Colonic mucosa (tissue), 4 donors: ENCODE measurements at regions not wholly inside any gene's neighbourhood (a gene's known extent, or its start where the extent isn't known, plus 50 kb on each side); places are given as distances from the start of the nearest gene placed in this dataset.
"Not testable (repeated sequence)": the region's sequence is repeated elsewhere in the genome, so short reads cannot be mapped to it uniquely, and the experiment has no call there.

ENCODE experiments used
- DNase-seq: peaks from one replicate; pipeline ENCODE4 v3.0.0-alpha.2; 2020
- H3K27ac ChIP-seq: fragments of 200-600 bp; one replicate; pipeline ENCODE4 v1.8.0; 2021
- H3K27me3 ChIP-seq: fragments of 200-600 bp; one replicate; pipeline ENCODE4 v1.8.0; 2021
- H3K36me3 ChIP-seq: fragments of 200-600 bp; one replicate; pipeline ENCODE4 v1.8.0; 2021
- H3K4me1 ChIP-seq: fragments of 200-600 bp; one replicate; pipeline ENCODE4 v1.8.0; 2021; ENCODE audit warnings: mild to moderate bottlenecking
- H3K4me3 ChIP-seq: fragments of 200-600 bp; one replicate; pipeline ENCODE4 v1.8.0; 2021
- H3K9ac ChIP-seq, 2 donors: one replicate each; pipeline ENCODE4 v1.7.0; 2013; ENCODE audit warnings: control low read depth in 2 of 2, low read depth in 2 of 2, low read length in 2 of 2
- H3K9me3 ChIP-seq: fragments of 200-600 bp; one replicate; pipeline ENCODE4 v1.8.0; 2021
- intact Hi-C: fragments of 100-400 bp; cut with DNase I; formaldehyde crosslinking; loops from one replicate; pipeline ENCODE4 v1.14.1; 2022
- TF ChIP-seq, protein P1 (sequence below): fragments of 200-600 bp; IDR thresholded peaks from one replicate; pipeline ENCODE4 v1.8.0; 2022; ENCODE audit warnings: antibody characterized with exemption, mild to moderate bottlenecking
- donor health status: healthy.
- donor health status: DM: no; HTN: no; CAD: no.
- donor health status: DM: no; HTN: no; CAD: no.

- H3K36me3 ChIP-seq: no peaks in the 10 kb centered on the region
- H3K9me3 ChIP-seq: no peaks in the 10 kb centered on the region
- H3K27me3 ChIP-seq: no peaks in the 10 kb centered on the region
- DNase-seq: no peak
- H3K4me1 ChIP-seq: no peaks in the 10 kb centered on the region
- intact Hi-C loops: no loop called here
- H3K27ac ChIP-seq: no peak overlapping the region
- H3K4me3 ChIP-seq: no peak overlapping the region
- TF ChIP-seq, protein P1, sequence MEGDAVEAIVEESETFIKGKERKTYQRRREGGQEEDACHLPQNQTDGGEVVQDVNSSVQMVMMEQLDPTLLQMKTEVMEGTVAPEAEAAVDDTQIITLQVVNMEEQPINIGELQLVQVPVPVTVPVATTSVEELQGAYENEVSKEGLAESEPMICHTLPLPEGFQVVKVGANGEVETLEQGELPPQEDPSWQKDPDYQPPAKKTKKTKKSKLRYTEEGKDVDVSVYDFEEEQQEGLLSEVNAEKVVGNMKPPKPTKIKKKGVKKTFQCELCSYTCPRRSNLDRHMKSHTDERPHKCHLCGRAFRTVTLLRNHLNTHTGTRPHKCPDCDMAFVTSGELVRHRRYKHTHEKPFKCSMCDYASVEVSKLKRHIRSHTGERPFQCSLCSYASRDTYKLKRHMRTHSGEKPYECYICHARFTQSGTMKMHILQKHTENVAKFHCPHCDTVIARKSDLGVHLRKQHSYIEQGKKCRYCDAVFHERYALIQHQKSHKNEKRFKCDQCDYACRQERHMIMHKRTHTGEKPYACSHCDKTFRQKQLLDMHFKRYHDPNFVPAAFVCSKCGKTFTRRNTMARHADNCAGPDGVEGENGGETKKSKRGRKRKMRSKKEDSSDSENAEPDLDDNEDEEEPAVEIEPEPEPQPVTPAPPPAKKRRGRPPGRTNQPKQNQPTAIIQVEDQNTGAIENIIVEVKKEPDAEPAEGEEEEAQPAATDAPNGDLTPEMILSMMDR: no peak
- H3K9ac ChIP-seq: no peak overlapping the region
Observed at GRCh38 chr10:123221418-123221817, 67.2 kb downstream of the BUB3 start.

DNA sequence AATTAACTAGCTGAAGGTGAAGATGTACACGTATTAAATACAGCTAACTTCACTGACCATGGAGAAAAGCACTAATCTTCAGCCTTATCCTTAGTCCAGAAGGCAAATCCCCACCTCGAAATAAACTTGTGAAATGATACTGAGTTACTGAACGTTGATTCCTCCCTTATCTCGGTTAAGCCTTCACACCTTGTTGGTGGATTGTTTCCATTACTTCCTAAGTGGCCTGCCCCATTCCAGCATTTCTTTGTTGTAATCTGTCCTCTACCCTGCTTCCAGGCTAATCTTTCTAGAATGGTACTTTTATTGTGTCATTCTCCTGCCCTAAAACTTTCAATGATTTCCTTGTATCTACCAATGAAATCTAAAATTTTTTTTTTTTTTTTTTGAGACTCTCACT, 68.6 kb downstream of the BUB3 start:
- H3K27me3 ChIP-seq: no peaks in the 10 kb centered on the region
- no peak overlapping the region for H3K9ac ChIP-seq
- TF ChIP-seq, protein P1: no peak
- intact Hi-C loops: no loop called here
- no peak overlapping the region for H3K4me3 ChIP-seq
- H3K27ac ChIP-seq: no peak overlapping the region
- no peaks in the 10 kb centered on the region for H3K4me1 ChIP-seq
- no peaks in the 10 kb centered on the region for H3K36me3 ChIP-seq
- no peaks in the 10 kb centered on the region for H3K9me3 ChIP-seq
- no peak for DNase-seq

DNA sequence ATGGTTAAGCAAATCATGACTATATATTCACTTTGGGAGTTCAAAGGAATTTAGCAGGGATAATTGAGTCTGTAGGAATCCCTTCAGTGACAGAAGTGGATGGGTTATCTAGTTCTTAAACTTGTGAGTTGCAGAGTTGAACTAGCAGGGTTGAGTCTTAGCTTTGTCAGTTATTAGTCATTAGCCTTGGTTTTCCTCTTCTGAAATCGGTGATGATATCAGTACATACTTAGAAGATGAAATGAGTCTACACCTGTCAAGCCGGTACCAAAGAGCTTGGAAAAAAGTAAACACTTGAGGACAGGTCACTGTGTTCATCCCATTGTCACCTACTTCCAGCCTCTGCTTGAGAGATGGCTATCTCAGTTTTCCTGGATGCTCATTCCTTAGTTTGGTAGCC, 73.5 kb downstream of the BUB3 start:
- Histone ChIP-seq H3K4me3 (no peak overlapping the region), H3K9me3 (no peaks in the 10 kb centered on the region), H3K27me3 (no peaks in the 10 kb centered on the region), H3K36me3 (no peaks in the 10 kb centered on the region), H3K4me1 (no peaks in the 10 kb centered on the region), H3K27ac (no peak overlapping the region), H3K9ac (no peak overlapping the region)
- intact Hi-C loops: no loop called here
- no peak for DNase-seq
- TF ChIP-seq, protein P1: no peak

GRCh38 chr10:123229927-123230630, 75.9 kb downstream of the BUB3 start:
- Histone ChIP-seq H3K4me1 (no peaks in the 10 kb centered on the region), H3K36me3 (no peaks in the 10 kb centered on the region), H3K27me3 (no peaks in the 10 kb centered on the region), H3K9me3 (no peaks in the 10 kb centered on the region), H3K27ac (no peak overlapping the region), H3K9ac (no peak overlapping the region), H3K4me3 (no peak overlapping the region)
- intact Hi-C loops: no loop called here
- TF ChIP-seq, protein P1: no peak
- DNase-seq: no peak

DNA sequence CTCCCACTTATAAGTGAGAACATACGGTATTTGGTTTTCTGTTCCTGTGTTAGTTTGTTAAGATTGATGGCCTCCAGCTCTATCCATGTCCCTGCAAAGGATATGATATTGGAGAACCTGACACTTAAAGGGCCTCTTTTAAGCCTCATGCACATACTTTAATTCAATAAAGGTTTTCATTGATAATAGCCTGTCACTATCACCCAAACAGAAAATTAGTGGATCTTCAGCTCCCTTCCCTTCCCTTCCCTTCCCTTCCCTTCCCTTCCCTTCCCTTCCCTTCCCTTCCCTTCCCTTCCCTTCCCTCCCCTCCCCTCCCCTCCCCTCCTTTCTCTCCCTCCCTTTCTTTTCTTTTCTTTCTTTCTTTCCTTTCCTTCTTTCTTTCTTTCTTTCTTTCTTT, 78.7 kb downstream of the BUB3 start:
- intact Hi-C loops, DNase-seq, H3K27me3 ChIP-seq: not testable (repeated sequence)

GRCh38 chr10:123235014-123235413, 80.8 kb downstream of the BUB3 start:
- H3K27ac ChIP-seq, intact Hi-C loops, H3K27me3 ChIP-seq, H3K36me3 ChIP-seq, H3K9ac ChIP-seq, H3K4me3 ChIP-seq, DNase-seq, H3K4me1 ChIP-seq, H3K9me3 ChIP-seq: not testable (repeated sequence)

More for the DNA sequence above, 78.7 kb downstream of the BUB3 start:
- not testable (repeated sequence) for H3K9ac ChIP-seq, H3K4me3 ChIP-seq, H3K4me1 ChIP-seq, H3K36me3 ChIP-seq, H3K9me3 ChIP-seq, H3K27ac ChIP-seq
